Rectal smooth muscle tissue (tissue), 1 donor: ENCODE measurements at regions not wholly inside any gene's neighbourhood (a gene's known extent, or its start where the extent isn't known, plus 50 kb on each side); places are given as distances from the start of the nearest gene placed in this dataset.

Experiments
- H3K27ac ChIP-seq: one replicate; pipeline ENCODE4 v1.7.0; 2013; ENCODE audit warnings: low read depth, low read length, inconsistent platforms
- H3K27me3 ChIP-seq: one replicate; pipeline ENCODE4 v1.7.0; 2013; ENCODE audit warnings: low read length; ENCODE audit not compliant: control insufficient read depth, insufficient read depth
- H3K36me3 ChIP-seq: one replicate; pipeline ENCODE4 v1.7.0; 2013; ENCODE audit warnings: low read length; ENCODE audit not compliant: control insufficient read depth, insufficient read depth
- H3K4me1 ChIP-seq: one replicate; pipeline ENCODE4 v1.7.0; 2013; ENCODE audit warnings: low read length; ENCODE audit not compliant: control insufficient read depth, insufficient read depth
- H3K4me3 ChIP-seq: one replicate; pipeline ENCODE4 v1.7.0; 2013; ENCODE audit warnings: low read length
- H3K9ac ChIP-seq: one replicate; pipeline ENCODE4 v1.7.0; 2013; ENCODE audit warnings: low read length

DNA sequence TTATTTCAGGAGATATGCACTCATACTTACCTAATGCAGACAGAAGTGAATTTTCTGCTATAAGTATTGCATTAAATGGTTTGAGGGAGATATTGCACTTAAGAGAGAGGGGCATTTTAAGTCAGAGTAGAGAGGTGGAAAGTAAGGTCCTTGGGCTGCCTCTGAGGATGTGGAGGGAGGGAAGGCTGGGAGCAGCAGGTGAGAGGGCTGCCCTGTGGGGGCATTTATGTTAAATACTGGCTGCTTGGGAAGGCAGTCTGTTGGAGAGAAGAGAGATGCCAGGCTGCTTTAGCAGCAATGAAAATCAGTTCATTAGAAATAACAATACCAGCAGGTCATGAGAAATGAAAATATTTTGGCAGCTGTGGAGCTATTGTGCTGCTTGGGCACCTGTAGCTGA lies 576.2 kb upstream of the HS6ST1 start:
- Histone ChIP-seq H3K4me1 (no peaks in the 10 kb centered on the region), H3K4me3 (no peak overlapping the region), H3K9ac (no peak overlapping the region), H3K27me3 (no peaks in the 10 kb centered on the region), H3K36me3 (no peaks in the 10 kb centered on the region), H3K27ac (no peak overlapping the region)

DNA sequence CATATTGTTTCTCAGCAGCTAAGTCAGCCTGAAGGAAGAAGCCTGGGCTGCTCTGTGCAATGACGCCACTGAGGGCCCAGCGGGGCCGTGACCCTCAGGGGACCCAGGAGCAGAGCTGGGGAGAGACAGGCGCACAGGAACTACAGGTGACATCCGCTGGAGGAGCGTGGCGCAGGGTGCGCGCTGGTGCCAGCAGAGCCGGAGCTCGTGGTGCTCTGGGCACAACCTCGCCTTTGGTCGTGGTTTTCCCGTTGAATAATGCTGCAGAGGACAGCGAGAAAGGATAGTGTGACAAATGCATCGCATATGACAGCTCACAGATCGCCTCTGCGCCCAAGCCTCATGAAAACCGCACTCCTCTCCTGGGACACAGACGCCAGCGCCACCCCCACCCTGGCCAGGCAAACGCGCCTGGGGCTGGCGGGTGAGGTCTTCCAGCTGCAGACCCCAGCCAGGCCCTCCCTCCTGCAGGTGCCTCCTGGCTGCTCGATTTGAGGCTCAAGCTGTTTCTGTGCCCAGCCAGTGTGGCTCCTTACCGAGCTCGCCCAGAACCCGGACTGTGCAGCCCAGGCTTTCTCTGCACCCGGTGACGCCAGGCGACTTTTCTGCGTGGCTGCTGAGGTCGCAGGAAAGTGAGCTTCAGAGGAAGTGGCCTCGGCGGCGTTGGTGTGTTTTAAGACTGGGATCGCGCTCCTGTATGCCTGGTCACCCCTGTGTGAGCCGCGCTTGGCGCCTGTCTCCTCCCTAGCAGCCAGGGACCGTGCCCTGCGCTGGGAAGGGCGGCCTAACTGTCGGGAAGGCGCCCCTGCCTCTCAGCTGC lies 583.1 kb upstream of the HS6ST1 start:
- Histone ChIP-seq H3K4me3 (no peak overlapping the region), H3K36me3 (no peaks in the 10 kb centered on the region), H3K9ac (no peak overlapping the region), H3K4me1 (no peaks in the 10 kb centered on the region), H3K27me3 (no peaks in the 10 kb centered on the region), H3K27ac (no peak overlapping the region)

DNA sequence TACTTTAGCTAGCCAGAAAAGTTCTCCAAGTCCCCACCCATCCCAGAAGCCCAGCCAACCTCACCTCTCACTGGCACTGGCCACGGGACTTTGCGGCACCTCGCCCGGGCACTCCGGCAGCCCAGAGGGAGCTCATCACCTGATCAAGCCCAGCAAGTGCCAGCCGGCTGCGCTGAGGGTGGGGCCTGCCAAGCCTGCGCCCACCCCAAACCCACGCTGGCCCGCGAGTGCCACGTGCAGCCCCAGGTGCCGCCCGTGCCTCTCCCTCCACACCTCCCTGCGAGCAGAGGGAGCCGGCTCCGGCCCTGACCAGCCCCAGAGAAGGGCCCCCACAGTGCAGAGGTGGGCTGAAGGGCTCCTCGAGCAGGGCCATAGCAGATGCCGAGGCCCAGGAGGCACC lies 585.0 kb upstream of the HS6ST1 start:
- Histone ChIP-seq H3K27me3 (no peaks in the 10 kb centered on the region), H3K4me1 (no peaks in the 10 kb centered on the region), H3K4me3 (no peak overlapping the region), H3K36me3 (no peaks in the 10 kb centered on the region), H3K27ac (no peak overlapping the region), H3K9ac (no peak overlapping the region)

DNA sequence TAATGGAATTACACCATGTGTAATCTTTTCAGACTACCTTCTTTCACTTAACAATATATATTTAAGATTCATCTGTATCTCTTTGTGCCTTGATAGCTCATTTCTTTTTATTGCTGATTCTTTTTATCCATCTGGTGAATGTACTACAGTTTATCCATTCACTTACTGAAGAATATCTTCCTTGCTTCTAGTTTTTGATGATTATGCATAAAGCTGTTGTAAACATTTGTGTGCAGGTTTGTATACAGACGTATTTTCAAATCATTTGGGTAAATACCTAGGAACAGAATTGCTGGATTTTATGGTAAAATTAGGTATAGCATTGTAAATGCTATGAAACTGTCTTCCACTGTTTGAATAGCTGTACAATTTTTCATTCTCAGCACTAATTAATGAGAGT lies 592.6 kb upstream of the HS6ST1 start:
- Histone ChIP-seq H3K27me3 (no peaks in the 10 kb centered on the region), H3K4me1 (no peaks in the 10 kb centered on the region), H3K4me3 (no peak overlapping the region), H3K27ac (no peak overlapping the region), H3K9ac (no peak overlapping the region), H3K36me3 (no peaks in the 10 kb centered on the region)

DNA sequence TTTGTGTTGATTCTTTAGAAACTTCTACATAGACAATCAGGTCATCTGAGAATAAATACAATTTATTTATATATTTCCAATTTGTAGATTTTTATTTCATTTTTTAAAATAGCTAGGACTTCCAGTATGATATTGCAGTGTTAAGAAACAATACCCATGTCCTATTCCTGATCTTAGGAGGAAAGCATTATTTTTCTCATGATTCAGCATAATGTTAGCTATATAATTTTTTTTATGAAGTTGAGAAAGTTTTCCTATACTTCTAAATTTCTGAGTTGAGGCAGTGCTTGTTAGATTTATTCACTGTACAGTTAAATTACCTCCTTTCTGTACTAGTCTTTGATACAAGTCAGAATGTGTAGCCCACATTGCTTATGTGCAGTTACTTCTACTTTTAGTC lies 595.7 kb upstream of the HS6ST1 start:
- H3K9ac ChIP-seq = no peak overlapping the region
- no peaks in the 10 kb centered on the region for H3K27me3 ChIP-seq
- H3K4me3 ChIP-seq = no peak overlapping the region
- no peaks in the 10 kb centered on the region for H3K4me1 ChIP-seq
- H3K36me3 ChIP-seq = no peaks in the 10 kb centered on the region
- no peak overlapping the region for H3K27ac ChIP-seq

DNA sequence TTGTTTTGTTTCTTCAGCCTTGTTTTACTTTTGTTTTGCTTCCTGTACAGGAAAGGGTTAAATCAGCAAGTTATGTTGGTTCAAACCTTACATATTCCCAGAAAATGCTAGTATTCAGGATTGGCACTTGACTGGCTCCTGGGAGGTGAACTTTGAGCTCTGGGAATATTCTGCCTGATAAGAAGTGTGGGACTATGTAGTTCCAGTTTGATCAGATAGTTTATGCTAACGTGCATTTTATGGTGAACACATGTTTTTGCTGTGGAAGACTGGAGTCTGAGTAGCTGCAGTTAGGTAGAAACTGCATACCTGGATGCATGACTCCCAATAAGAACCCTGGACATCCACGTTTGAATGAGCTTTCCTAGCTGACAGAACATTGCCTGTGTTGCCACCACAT lies 603.1 kb upstream of the HS6ST1 start:
- Histone ChIP-seq H3K4me1 (no peaks in the 10 kb centered on the region), H3K9ac (no peak overlapping the region), H3K36me3 (no peaks in the 10 kb centered on the region), H3K27me3 (no peaks in the 10 kb centered on the region), H3K4me3 (no peak overlapping the region), H3K27ac (no peak overlapping the region)

DNA sequence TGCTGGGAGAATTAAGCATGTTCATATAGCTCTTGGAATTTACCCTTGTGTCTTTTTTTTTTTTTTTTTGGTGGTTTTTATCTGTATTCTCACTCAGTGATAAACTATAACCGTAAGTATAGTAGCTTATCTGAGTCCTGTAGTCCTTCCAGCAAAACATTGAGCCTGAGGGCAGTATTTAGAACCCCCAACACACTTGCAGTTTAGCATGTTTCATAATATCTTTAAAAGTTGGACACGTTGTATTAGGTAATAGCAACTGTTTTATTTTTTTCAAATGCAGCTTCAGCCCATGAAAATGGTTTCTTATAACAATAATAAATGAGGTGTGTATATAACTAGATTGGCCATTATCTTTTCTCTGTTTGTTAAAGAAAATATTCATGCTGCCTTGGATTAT lies 603.5 kb upstream of the HS6ST1 start:
- H3K4me1 ChIP-seq = no peaks in the 10 kb centered on the region
- H3K9ac ChIP-seq = no peak overlapping the region
- H3K27ac ChIP-seq = no peak overlapping the region
- H3K36me3 ChIP-seq = no peaks in the 10 kb centered on the region
- H3K4me3 ChIP-seq = no peak overlapping the region
- no peaks in the 10 kb centered on the region for H3K27me3 ChIP-seq

DNA sequence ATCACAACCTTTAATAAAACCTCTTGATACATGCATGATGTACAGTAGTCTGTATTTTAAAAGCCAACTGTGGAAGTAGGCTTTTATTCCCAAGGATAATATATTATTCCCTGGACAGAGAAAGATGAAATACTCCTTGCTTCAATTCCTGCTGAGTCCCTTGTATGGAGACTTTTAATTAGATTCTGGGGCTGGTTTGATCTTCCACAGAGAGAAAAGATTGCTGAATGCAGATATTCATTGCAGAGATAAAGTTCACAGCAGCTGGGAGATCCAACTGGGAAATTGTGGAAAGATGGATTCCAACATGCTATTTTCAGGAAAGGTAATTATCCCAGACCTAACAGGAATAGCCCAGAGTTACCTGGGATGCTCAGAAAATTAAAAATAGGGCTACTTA lies 607.0 kb upstream of the HS6ST1 start:
- no peak overlapping the region for H3K4me3 ChIP-seq
- H3K27ac ChIP-seq = no peak overlapping the region
- H3K4me1 ChIP-seq = no peaks in the 10 kb centered on the region
- no peak overlapping the region for H3K9ac ChIP-seq
- no peaks in the 10 kb centered on the region for H3K36me3 ChIP-seq
- H3K27me3 ChIP-seq = no peaks in the 10 kb centered on the region

DNA sequence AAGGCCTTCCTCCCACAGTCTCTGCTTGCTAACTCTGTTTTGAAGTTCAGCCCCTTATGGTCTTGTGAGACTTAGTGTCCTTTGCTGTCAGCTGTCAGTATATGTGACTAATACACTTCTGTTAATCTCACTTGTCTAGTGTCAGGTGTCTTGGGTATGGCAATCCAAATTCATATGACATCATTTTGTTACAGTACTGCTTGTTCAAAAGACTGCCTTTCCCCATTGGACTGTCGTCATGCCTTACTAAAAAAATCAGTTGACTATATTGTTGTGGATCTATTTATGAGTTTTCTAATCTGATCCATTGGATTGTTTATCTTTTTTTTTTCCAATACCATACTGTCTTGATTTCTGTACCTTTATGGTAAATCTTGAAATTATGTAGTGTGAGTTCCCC lies 611.4 kb upstream of the HS6ST1 start:
- Histone ChIP-seq H3K4me1 (no peaks in the 10 kb centered on the region), H3K36me3 (no peaks in the 10 kb centered on the region), H3K9ac (no peak overlapping the region), H3K4me3 (no peak overlapping the region), H3K27ac (no peak overlapping the region), H3K27me3 (no peaks in the 10 kb centered on the region)

DNA sequence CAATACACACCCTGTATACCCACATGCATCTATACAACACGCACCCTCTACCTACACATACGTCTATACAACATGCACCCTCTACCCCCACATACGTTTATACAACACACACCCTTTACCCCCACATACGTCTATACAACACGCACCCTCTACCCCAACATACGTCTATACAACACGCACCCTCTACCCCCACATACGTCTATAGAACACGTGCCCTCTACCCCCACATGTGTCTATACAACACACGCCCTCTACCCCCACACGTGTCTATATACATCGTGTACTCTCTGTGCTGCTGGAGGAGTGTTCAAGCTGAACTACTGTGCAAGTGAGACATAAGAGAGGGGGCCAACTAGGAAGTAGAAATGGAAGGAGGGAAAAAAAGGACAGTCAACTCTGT lies 621.7 kb upstream of the HS6ST1 start:
- no peak overlapping the region for H3K27ac ChIP-seq
- H3K4me1 ChIP-seq = no peaks in the 10 kb centered on the region
- H3K4me3 ChIP-seq = no peak overlapping the region
- H3K27me3 ChIP-seq = no peaks in the 10 kb centered on the region
- H3K9ac ChIP-seq = no peak overlapping the region
- no peaks in the 10 kb centered on the region for H3K36me3 ChIP-seq

DNA sequence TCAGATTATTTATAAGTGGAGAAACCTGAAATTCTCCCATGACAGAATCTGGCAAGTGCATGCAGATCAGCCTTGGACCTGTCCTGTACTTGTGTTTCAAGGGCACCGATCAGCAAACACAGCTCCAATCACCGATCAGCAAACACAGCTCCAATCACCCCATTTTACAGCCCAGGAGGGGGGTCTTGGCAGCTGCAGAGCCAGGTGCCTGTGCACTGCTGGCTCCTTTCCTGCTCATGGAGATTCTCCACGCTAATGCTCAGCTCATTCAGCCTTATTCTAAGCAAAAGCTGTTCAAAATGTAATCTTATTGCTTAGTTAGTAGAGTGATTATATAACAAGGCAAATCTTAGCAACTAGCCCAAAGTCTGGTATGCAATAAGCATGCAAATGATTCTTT lies 623.1 kb upstream of the HS6ST1 start:
- H3K9ac ChIP-seq = no peak overlapping the region
- no peaks in the 10 kb centered on the region for H3K36me3 ChIP-seq
- no peak overlapping the region for H3K4me3 ChIP-seq
- no peak overlapping the region for H3K27ac ChIP-seq
- no peaks in the 10 kb centered on the region for H3K4me1 ChIP-seq
- H3K27me3 ChIP-seq = no peaks in the 10 kb centered on the region

DNA sequence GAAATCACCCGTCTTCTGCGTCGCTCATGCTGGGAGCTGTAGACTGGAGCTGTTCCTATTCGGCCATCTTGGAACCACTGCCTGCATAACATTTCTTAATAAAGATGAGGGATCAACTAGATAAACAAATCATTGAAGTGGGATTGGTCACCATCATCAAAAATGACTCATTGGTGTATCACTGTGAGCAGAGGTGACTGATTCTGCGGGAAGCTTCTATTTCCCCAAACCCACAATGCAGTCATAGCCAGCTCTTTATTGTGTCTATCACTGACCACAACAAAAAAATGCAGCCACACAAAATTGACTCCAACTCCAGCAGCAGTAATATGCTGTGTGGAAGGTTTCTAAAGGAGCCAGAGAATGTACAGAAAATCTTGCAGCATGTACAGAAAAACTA lies 630.7 kb upstream of the HS6ST1 start:
- no peak overlapping the region for H3K4me3 ChIP-seq
- no peak overlapping the region for H3K9ac ChIP-seq
- H3K27ac ChIP-seq = no peak overlapping the region
- H3K27me3 ChIP-seq = no peaks in the 10 kb centered on the region
- no peaks in the 10 kb centered on the region for H3K36me3 ChIP-seq
- no peaks in the 10 kb centered on the region for H3K4me1 ChIP-seq

DNA sequence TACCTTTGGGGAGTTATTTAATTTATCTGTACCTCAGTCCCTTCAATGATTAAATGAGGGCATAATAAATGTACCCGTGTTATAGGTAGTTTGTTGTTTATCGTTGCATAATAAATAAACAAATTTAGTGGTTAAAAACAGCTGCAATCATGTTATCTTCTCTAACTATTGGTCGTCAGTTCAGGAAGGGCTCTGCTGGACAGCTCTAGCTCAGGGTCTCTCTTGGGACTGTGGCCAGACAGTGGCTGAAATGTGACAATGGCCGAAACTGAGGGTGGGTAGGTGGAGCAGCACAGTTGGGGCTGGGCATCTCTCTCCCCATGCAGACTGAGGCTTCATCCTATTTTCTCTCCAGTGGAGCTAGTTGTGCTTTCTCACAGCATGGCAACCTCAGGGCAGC lies 632.1 kb upstream of the HS6ST1 start:
- Histone ChIP-seq H3K27ac (no peak overlapping the region), H3K4me1 (no peaks in the 10 kb centered on the region), H3K36me3 (no peaks in the 10 kb centered on the region)

More for the DNA sequence above, 632.1 kb upstream of the HS6ST1 start:
- no peak overlapping the region for H3K9ac ChIP-seq
- no peaks in the 10 kb centered on the region for H3K27me3 ChIP-seq
- H3K4me3 ChIP-seq = no peak overlapping the region
